ENCODE measurements at regions not wholly inside any gene's neighbourhood (a gene's known extent, or its start where the extent isn't known, plus 50 kb on each side); places are given as distances from the start of the nearest gene placed in this dataset.

GRCh38 chr2:220747736-220748135 is 824.4 kb downstream of the EPHA4 start:
- TF ChIP-seq CTCF (IDR thresholded peaks at IDR 0.05): no peak
- no peak for TF ChIP-seq POLR2A (IDR thresholded peaks at IDR 0.05)
